Immature natural killer cell (primary cell): ENCODE measurements at regions not wholly inside any gene's neighbourhood (a gene's known extent, or its start where the extent isn't known, plus 50 kb on each side); places are given as distances from the start of the nearest gene placed in this dataset.
"Not testable (repeated sequence)": the region's sequence is repeated elsewhere in the genome, so short reads cannot be mapped to it uniquely, and the experiment has no call there.

Source experiments
- DNase-seq, 3 donors: peaks; one replicate each; pipeline ENCODE4 v3.0.0; 2022; ENCODE audit warnings: mixed read lengths in 1 of 3
- H3K27ac Mint-ChIP-seq, 6 donors: one replicate each; pipeline ENCODE4 v1.8.0; 2020; ENCODE audit warnings: mixed read lengths in 6 of 6, mild to moderate bottlenecking in 5 of 6, inconsistent platforms in 4 of 6, moderate library complexity in 3 of 6
- H3K27me3 Mint-ChIP-seq, 3 donors: one replicate each; pipeline ENCODE4 v1.8.0; 2020 to 2021; ENCODE audit warnings: low read depth in 3 of 3, mild to moderate bottlenecking in 3 of 3, mixed read lengths in 3 of 3, moderate library complexity in 3 of 3, inconsistent platforms in 1 of 3
- H3K36me3 Mint-ChIP-seq, 3 donors: one replicate each; pipeline ENCODE4 v1.8.0; 2020; ENCODE audit warnings: mixed read lengths in 3 of 3, inconsistent platforms in 2 of 3, mild to moderate bottlenecking in 2 of 3
- H3K4me1 Mint-ChIP-seq, 2 donors: one replicate each; pipeline ENCODE4 v1.8.0; 2020; ENCODE audit warnings: inconsistent platforms in 2 of 2, mild to moderate bottlenecking in 2 of 2, mixed read lengths in 2 of 2, moderate library complexity in 1 of 2
- H3K4me3 Mint-ChIP-seq, 5 donors: one replicate each; pipeline ENCODE4 v1.8.0; 2020; ENCODE audit warnings: mild to moderate bottlenecking in 5 of 5, mixed read lengths in 5 of 5, inconsistent platforms in 3 of 5, moderate library complexity in 3 of 5
- H3K9me3 Mint-ChIP-seq, 6 donors: one replicate each; pipeline ENCODE4 v1.8.0; 2020; ENCODE audit warnings: mild to moderate bottlenecking in 6 of 6, mixed read lengths in 6 of 6, inconsistent platforms in 4 of 6, moderate library complexity in 3 of 6

GRCh38 chr3:132084982-132085381 is 50.2 kb upstream of the CPNE4 start:
- DNase-seq: no peak
- Mint-ChIP-seq H3K4me3 (no peak overlapping the region), H3K9me3 (peaks cover 0 to 17% (median 2%) of the 10 kb centered on the region in 6 donors), H3K36me3 (no peaks in the 10 kb centered on the region), H3K4me1 (no peaks in the 10 kb centered on the region), H3K27ac (no peak overlapping the region), H3K27me3 (peaks cover 0 to 2% (median 0%) of the 10 kb centered on the region in 3 donors)

- Mint-ChIP-seq H3K27me3 (peaks cover 0 to 2% (median 0%) of the 10 kb centered on the region in 3 donors), H3K36me3 (no peaks in the 10 kb centered on the region), H3K9me3 (peaks cover 0 to 8% (median under 1%) of the 10 kb centered on the region in 6 donors), H3K4me3 (no peak overlapping the region), H3K4me1 (no peaks in the 10 kb centered on the region), H3K27ac (no peak overlapping the region)
- no peak for DNase-seq
Measured at GRCh38 chr3:132087356-132087755, 52.5 kb upstream of the CPNE4 start.

GRCh38 chr3:132088291-132088690 is 53.5 kb upstream of the CPNE4 start:
- peaks cover 0 to 2% (median 0%) of the 10 kb centered on the region in 6 donors for H3K9me3 Mint-ChIP-seq
- no peaks in the 10 kb centered on the region for H3K4me1 Mint-ChIP-seq
- H3K36me3 Mint-ChIP-seq: no peaks in the 10 kb centered on the region
- no peak overlapping the region for H3K4me3 Mint-ChIP-seq
- no peak for DNase-seq
- no peak overlapping the region for H3K27ac Mint-ChIP-seq
- peaks cover 0 to 2% (median 0%) of the 10 kb centered on the region in 3 donors for H3K27me3 Mint-ChIP-seq

- no peak overlapping the region for H3K27ac Mint-ChIP-seq
- no peaks in the 10 kb centered on the region for H3K36me3 Mint-ChIP-seq
- no peak for DNase-seq
- peaks cover 0 to 2% (median 0%) of the 10 kb centered on the region in 6 donors for H3K9me3 Mint-ChIP-seq
- H3K27me3 Mint-ChIP-seq: peaks cover 0 to 2% (median 0%) of the 10 kb centered on the region in 3 donors
- no peak overlapping the region for H3K4me3 Mint-ChIP-seq
- no peaks in the 10 kb centered on the region for H3K4me1 Mint-ChIP-seq
Measured at GRCh38 chr3:132090921-132091320, 56.1 kb upstream of the CPNE4 start.

GRCh38 chr3:132116601-132117000 is 81.8 kb upstream of the CPNE4 start:
- H3K27me3 Mint-ChIP-seq: peaks cover 0 to 2% (median 2%) of the 10 kb centered on the region in 3 donors
- DNase-seq: no peak
- H3K9me3 Mint-ChIP-seq: peaks cover 0 to 18% (median 2%) of the 10 kb centered on the region in 6 donors
- H3K4me1 Mint-ChIP-seq: no peaks in the 10 kb centered on the region
- no peak overlapping the region for H3K4me3 Mint-ChIP-seq
- H3K36me3 Mint-ChIP-seq: no peaks in the 10 kb centered on the region
- no peak overlapping the region for H3K27ac Mint-ChIP-seq

GRCh38 chr3:132117642-132118041 is 82.8 kb upstream of the CPNE4 start:
- Mint-ChIP-seq H3K9me3 (peaks cover 0 to 15% (median 2%) of the 10 kb centered on the region in 6 donors), H3K4me1 (no peaks in the 10 kb centered on the region), H3K36me3 (no peaks in the 10 kb centered on the region)

GRCh38 chr3:132119531-132119930 is 84.7 kb upstream of the CPNE4 start:
- Mint-ChIP-seq H3K36me3 (no peaks in the 10 kb centered on the region), H3K9me3 (peaks cover 0 to 6% (median 0%) of the 10 kb centered on the region in 6 donors), H3K27ac (no peak overlapping the region), H3K4me3 (no peak overlapping the region), H3K4me1 (no peaks in the 10 kb centered on the region), H3K27me3 (peaks cover under 1 to 2% (median 2%) of the 10 kb centered on the region in 3 donors)
- DNase-seq: no peak

More at GRCh38 chr3:132117642-132118041, 82.8 kb upstream of the CPNE4 start:
- H3K4me3 Mint-ChIP-seq: no peak overlapping the region
- peaks cover 0 to 2% (median 2%) of the 10 kb centered on the region in 3 donors for H3K27me3 Mint-ChIP-seq
- DNase-seq: no peak
- H3K27ac Mint-ChIP-seq: no peak overlapping the region

GRCh38 chr3:132124096-132124495 is 89.3 kb upstream of the CPNE4 start:
- Mint-ChIP-seq H3K4me1 (no peaks in the 10 kb centered on the region), H3K36me3 (no peaks in the 10 kb centered on the region), H3K27me3 (peaks cover 0 to 3% (median 0%) of the 10 kb centered on the region in 3 donors), H3K27ac (no peak overlapping the region), H3K4me3 (no peak overlapping the region), H3K9me3 (peaks cover 0 to 16% (median 0%) of the 10 kb centered on the region in 6 donors)
- no peak for DNase-seq

- peaks cover 0 to 16% (median 0%) of the 10 kb centered on the region in 6 donors for H3K9me3 Mint-ChIP-seq
- no peaks in the 10 kb centered on the region for H3K36me3 Mint-ChIP-seq
- H3K27ac Mint-ChIP-seq: no peak overlapping the region
- DNase-seq: no peak
- H3K4me1 Mint-ChIP-seq: no peaks in the 10 kb centered on the region
- H3K27me3 Mint-ChIP-seq: peaks cover 0 to 3% (median 0%) of the 10 kb centered on the region in 3 donors
- no peak overlapping the region for H3K4me3 Mint-ChIP-seq
Measured at GRCh38 chr3:132124651-132125284, 90.0 kb upstream of the CPNE4 start.

GRCh38 chr3:132134611-132135010 is 99.8 kb upstream of the CPNE4 start:
- Mint-ChIP-seq H3K9me3 (peaks cover 0 to 10% (median 3%) of the 10 kb centered on the region in 6 donors), H3K4me1 (no peaks in the 10 kb centered on the region)

GRCh38 chr3:132135628-132136333 is 101.0 kb upstream of the CPNE4 start:
- Mint-ChIP-seq H3K36me3 (no peaks in the 10 kb centered on the region), H3K27ac (no peak overlapping the region), H3K9me3 (peaks cover 0 to 10% (median 3%) of the 10 kb centered on the region in 6 donors), H3K4me3 (no peak overlapping the region), H3K4me1 (no peaks in the 10 kb centered on the region), H3K27me3 (peaks cover 0 to 2% (median 0%) of the 10 kb centered on the region in 3 donors)
- DNase-seq: no peak

More at GRCh38 chr3:132134611-132135010, 99.8 kb upstream of the CPNE4 start:
- Mint-ChIP-seq H3K27me3 (no peaks in the 10 kb centered on the region), H3K27ac (no peak overlapping the region), H3K36me3 (no peaks in the 10 kb centered on the region), H3K4me3 (no peak overlapping the region)
- no peak for DNase-seq

- Mint-ChIP-seq H3K9me3 (peaks cover 0 to 10% (median 3%) of the 10 kb centered on the region in 6 donors), H3K4me3 (no peak overlapping the region), H3K36me3 (no peaks in the 10 kb centered on the region), H3K27ac (no peak overlapping the region), H3K4me1 (no peaks in the 10 kb centered on the region), H3K27me3 (peaks cover 0 to 2% (median 0%) of the 10 kb centered on the region in 3 donors)
- no peak for DNase-seq
Measured at GRCh38 chr3:132136334-132136716, 101.5 kb upstream of the CPNE4 start.

GRCh38 chr3:132136902-132137301 is 102.1 kb upstream of the CPNE4 start:
- peaks cover 0 to 10% (median 3%) of the 10 kb centered on the region in 6 donors for H3K9me3 Mint-ChIP-seq
- H3K4me1 Mint-ChIP-seq, DNase-seq, H3K27ac Mint-ChIP-seq, H3K36me3 Mint-ChIP-seq, H3K27me3 Mint-ChIP-seq, H3K4me3 Mint-ChIP-seq: not testable (repeated sequence)

GRCh38 chr3:132145833-132146232 is 111.0 kb upstream of the CPNE4 start:
- no peaks in the 10 kb centered on the region for H3K36me3 Mint-ChIP-seq
- DNase-seq: no peak
- no peaks in the 10 kb centered on the region for H3K4me1 Mint-ChIP-seq
- H3K4me3 Mint-ChIP-seq: no peak overlapping the region
- peaks cover 0 to 3% (median 2%) of the 10 kb centered on the region in 3 donors for H3K27me3 Mint-ChIP-seq
- H3K27ac Mint-ChIP-seq: no peak overlapping the region
- H3K9me3 Mint-ChIP-seq: peaks cover 0 to 10% (median 0%) of the 10 kb centered on the region in 6 donors
